PC-3 (cell line): ENCODE measurements at regions not wholly inside any gene's neighbourhood (a gene's known extent, or its start where the extent isn't known, plus 50 kb on each side); places are given as distances from the start of the nearest gene placed in this dataset.
"Not testable (repeated sequence)": the region's sequence is repeated elsewhere in the genome, so short reads cannot be mapped to it uniquely, and the experiment has no call there.

Source experiments
- ATAC-seq: fragments of 200-7000 bp; cut with Tn5 transposase; 2 replicates; pipeline ENCODE4 v1.9.1; 2020; ENCODE audit warnings: mild to moderate bottlenecking, moderate library complexity
- BruUV-seq: library from RNA; stranded (reverse); fragments of 400-500 nt; replicated peaks from 2 replicates; lab custom pipeline; 2021; lab: Mats Ljungman, UMichigan
- CTCF ChIA-PET: fragments of 300-600 bp; sonication (Branson Sonifier 250); formaldehyde crosslinking; loops from one replicate; lab custom pipeline; 2022; ENCODE audit warnings: antibody characterized with exemption; lab: Charles Lee
- POLR2A ChIA-PET: fragments of 300-600 bp; sonication (Branson Sonifier 250); formaldehyde crosslinking; loops from one replicate; lab custom pipeline; 2022; ENCODE audit warnings: antibody characterized with exemption; ENCODE audit not compliant: unreplicated experiment; lab: Charles Lee
- DNase-seq: peaks from one replicate; pipeline ENCODE4 v3.0.0-alpha.2; 2015
- H2AFZ ChIP-seq: fragments of 300-600 bp; sonication (generic); 2 replicates; pipeline ENCODE4 v1.6.0; 2016; ENCODE audit warnings: antibody characterized with exemption, low read length
- H3F3A ChIP-seq: fragments of 300-600 bp; sonication (generic); one replicate; pipeline ENCODE4 v1.6.0; 2017; ENCODE audit warnings: antibody characterized with exemption, low read length, control low read depth, mild to moderate bottlenecking; ENCODE audit not compliant: unreplicated experiment
- H3K27ac ChIP-seq: fragments of 300-600 bp; sonication (generic); 2 replicates; pipeline ENCODE4 v1.5.1; 2016; ENCODE audit warnings: mild to moderate bottlenecking, low read length
- H3K27me3 ChIP-seq: fragments of 300-600 bp; sonication (generic); 2 replicates; pipeline ENCODE4 v1.6.1; 2016; ENCODE audit warnings: low read length, mixed read lengths
- H3K36me3 ChIP-seq: fragments of 300-600 bp; sonication (generic); 2 replicates; pipeline ENCODE4 v1.6.1; 2016; ENCODE audit warnings: low read depth, mixed run types, low read length, mixed read lengths
- H3K4me1 ChIP-seq: fragments of 300-600 bp; sonication (generic); 2 replicates; pipeline ENCODE4 v1.5.1; 2016; ENCODE audit warnings: low read length; ENCODE audit not compliant: insufficient read depth
- H3K4me2 ChIP-seq: fragments of 300-600 bp; sonication (generic); 2 replicates; pipeline ENCODE4 v1.6.0; 2016; ENCODE audit warnings: low read length
- H3K4me3 ChIP-seq: fragments of 300-600 bp; sonication (generic); 2 replicates; pipeline ENCODE4 v1.5.1; 2016; ENCODE audit warnings: mild to moderate bottlenecking, low read length, mixed read lengths
- H3K79me2 ChIP-seq: fragments of 300-600 bp; sonication (generic); 2 replicates; pipeline ENCODE4 v1.6.1; 2017; ENCODE audit warnings: low read length, mixed read lengths
- H3K9ac ChIP-seq: fragments of 300-600 bp; sonication (generic); 2 replicates; pipeline ENCODE4 v1.6.0; 2016; ENCODE audit warnings: mild to moderate bottlenecking, low read length
- H3K9me2 ChIP-seq: fragments of 300-600 bp; sonication (generic); replicated peaks from 2 replicates; pipeline ENCODE4 v1.6.1; 2016; ENCODE audit warnings: mixed run types, low read length, mixed read lengths
- H3K9me3 ChIP-seq: fragments of 300-600 bp; sonication (generic); 2 replicates; pipeline ENCODE4 v1.6.1; 2016; ENCODE audit warnings: low read length, mixed read lengths
- H4K20me1 ChIP-seq: fragments of 300-600 bp; sonication (generic); 2 replicates; pipeline ENCODE4 v1.6.1; 2016; ENCODE audit warnings: low read length, mixed read lengths
- intact Hi-C: fragments of 100-400 bp; cut with micrococcal nuclease; formaldehyde crosslinking; loops from 2 replicates; pipeline ENCODE4 v1.9.0; 2023

DNA sequence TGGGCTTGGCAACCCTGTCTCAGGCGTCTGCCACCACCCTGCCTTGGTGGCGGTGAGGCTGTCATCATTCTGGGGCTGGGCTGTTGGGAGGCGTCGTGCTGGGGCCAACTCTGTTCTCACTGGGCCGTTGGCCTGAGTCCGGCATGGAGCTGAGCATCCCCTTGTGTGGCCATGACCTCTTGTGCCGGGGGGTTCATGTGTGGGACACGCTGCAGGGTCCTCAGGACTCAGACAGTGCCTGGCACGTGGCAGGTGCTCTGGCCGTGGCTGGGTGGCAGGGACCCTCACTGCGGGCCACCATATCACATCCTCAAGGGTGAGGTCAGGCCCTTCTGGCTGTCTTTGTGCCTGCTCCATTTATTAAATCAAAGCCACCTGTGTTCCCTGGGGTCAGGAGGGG lies 197.4 kb downstream of the BANP start:
- H3K36me3 ChIP-seq, H4K20me1 ChIP-seq, H3K4me2 ChIP-seq, H3K9ac ChIP-seq, H3K4me1 ChIP-seq, H2AFZ ChIP-seq, DNase-seq, H3K9me3 ChIP-seq, H3F3A ChIP-seq, CTCF ChIA-PET, H3K27ac ChIP-seq, H3K4me3 ChIP-seq, H3K9me2 ChIP-seq, ATAC-seq, intact Hi-C loops, H3K79me2 ChIP-seq, POLR2A ChIA-PET, BruUV-seq, H3K27me3 ChIP-seq: not testable (repeated sequence)

DNA sequence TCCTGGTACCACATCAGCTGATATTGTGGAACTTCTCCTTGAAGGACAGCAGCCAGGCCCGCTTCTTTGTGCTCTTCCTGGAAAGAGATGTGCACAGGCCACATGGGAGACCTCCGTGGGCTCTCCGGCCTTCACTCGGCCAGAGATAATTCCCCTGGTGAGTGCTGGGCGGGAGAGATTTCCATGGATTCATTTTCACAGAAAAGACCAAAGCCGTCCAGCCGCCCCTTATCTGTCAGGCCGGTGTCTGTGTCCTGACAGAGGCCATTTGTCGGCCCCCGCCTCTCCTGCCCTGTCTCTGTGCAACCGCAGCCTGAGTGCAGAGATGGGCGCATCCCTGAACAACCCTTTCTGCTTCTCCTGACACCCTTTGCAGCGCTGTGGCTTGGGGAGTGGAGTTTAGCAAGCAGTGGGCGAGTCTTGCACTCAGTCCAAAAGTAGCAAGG lies 197.9 kb downstream of the BANP start:
- H3K4me2 ChIP-seq, H2AFZ ChIP-seq, DNase-seq, H3K27me3 ChIP-seq, H3K79me2 ChIP-seq, H3K9me3 ChIP-seq, H3F3A ChIP-seq, H3K9ac ChIP-seq, POLR2A ChIA-PET, H4K20me1 ChIP-seq, intact Hi-C loops, H3K27ac ChIP-seq, H3K4me3 ChIP-seq, H3K9me2 ChIP-seq, ATAC-seq, H3K36me3 ChIP-seq, H3K4me1 ChIP-seq, BruUV-seq, CTCF ChIA-PET: not testable (repeated sequence)

DNA sequence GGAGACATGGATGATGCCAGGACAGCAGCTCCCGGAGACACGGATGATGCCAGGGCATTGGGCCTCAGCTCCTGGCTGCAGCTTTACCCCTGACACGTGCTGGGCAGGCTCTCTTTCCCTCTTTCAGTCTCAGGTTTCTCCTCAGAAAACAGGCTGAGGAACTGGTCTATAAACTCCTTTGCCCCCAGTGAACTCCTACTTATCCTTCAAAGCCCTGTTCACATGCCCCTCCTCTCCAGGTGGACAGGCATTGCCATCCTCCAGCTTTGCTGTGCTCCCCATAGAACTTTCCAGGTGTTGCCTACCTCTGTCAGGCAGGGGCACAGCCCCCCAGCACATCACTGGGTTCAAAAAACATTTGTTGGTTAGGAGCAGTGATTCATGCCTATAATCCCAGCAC lies 198.4 kb downstream of the BANP start:
- BruUV-seq, H3K9me2 ChIP-seq, H3K9me3 ChIP-seq, H3K79me2 ChIP-seq, H3K4me2 ChIP-seq, H3K27ac ChIP-seq, H3F3A ChIP-seq, ATAC-seq, DNase-seq, POLR2A ChIA-PET, H3K27me3 ChIP-seq, intact Hi-C loops, CTCF ChIA-PET, H2AFZ ChIP-seq, H3K36me3 ChIP-seq, H3K4me1 ChIP-seq, H3K9ac ChIP-seq, H3K4me3 ChIP-seq, H4K20me1 ChIP-seq: not testable (repeated sequence)

DNA sequence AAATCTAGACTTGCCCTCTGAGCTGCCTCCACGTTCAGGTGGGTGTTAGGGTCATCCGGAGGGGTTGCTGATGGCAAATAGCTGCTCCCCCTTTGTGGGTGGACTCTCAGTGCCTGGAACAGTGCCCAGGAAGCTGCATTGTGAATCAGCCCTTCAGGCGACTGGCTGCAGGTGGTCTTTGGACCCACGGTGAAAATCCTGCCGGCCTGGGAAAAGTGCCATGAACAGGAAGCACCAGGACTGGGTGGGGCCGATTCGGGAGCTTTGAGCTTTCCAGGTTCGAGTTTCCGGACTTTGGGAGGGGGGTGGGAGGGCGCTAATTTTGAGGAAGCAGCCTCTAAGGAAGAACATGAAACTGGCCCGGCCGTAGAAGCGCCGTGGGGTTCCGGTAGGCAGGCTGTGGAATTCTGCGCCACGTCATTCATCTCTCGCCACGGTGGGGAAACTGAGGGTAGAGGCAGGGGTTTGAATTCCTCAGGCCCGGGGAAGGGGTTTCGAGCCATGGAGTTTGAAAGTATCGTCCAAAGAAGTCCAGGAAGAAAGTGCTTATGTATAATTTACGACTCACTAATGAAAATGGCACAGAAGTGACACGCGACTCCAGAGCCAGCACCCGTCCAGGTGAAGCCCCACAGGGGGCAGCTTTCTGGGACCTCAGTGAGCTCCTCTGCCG lies 199.4 kb downstream of the BANP start:
- POLR2A ChIA-PET, H4K20me1 ChIP-seq, DNase-seq, CTCF ChIA-PET, H3K9me2 ChIP-seq, H3K79me2 ChIP-seq, BruUV-seq, H3K4me3 ChIP-seq, H2AFZ ChIP-seq, ATAC-seq, H3K27ac ChIP-seq, H3F3A ChIP-seq, H3K4me2 ChIP-seq, H3K36me3 ChIP-seq, H3K4me1 ChIP-seq, H3K9me3 ChIP-seq, H3K27me3 ChIP-seq, intact Hi-C loops, H3K9ac ChIP-seq: not testable (repeated sequence)

DNA sequence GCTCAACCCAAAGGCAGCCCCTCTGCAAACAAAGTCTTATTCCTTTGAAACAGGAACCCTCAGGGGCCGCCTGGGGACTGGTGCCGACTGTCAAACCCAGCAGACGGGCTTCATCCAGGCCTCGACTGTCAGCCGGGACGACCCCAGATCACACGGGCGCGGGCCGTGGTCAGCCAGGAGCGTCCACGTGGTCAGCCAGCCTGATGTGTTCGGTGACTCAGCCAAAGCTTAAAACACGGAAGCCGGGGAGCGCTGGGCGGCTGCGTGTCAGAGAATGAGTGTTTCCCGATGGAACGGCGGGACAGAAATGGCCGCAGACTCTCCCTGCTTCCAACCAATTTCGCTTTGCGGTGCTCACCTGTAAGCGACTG lies 199.9 kb downstream of the BANP start:
- ATAC-seq, H3K4me1 ChIP-seq, DNase-seq, BruUV-seq, H3K79me2 ChIP-seq, H2AFZ ChIP-seq, H3K9me2 ChIP-seq, H3F3A ChIP-seq, H3K4me3 ChIP-seq, H3K36me3 ChIP-seq, CTCF ChIA-PET, H3K4me2 ChIP-seq, H3K27me3 ChIP-seq, intact Hi-C loops, H3K9ac ChIP-seq, H3K9me3 ChIP-seq, H3K27ac ChIP-seq, H4K20me1 ChIP-seq, POLR2A ChIA-PET: not testable (repeated sequence)

DNA sequence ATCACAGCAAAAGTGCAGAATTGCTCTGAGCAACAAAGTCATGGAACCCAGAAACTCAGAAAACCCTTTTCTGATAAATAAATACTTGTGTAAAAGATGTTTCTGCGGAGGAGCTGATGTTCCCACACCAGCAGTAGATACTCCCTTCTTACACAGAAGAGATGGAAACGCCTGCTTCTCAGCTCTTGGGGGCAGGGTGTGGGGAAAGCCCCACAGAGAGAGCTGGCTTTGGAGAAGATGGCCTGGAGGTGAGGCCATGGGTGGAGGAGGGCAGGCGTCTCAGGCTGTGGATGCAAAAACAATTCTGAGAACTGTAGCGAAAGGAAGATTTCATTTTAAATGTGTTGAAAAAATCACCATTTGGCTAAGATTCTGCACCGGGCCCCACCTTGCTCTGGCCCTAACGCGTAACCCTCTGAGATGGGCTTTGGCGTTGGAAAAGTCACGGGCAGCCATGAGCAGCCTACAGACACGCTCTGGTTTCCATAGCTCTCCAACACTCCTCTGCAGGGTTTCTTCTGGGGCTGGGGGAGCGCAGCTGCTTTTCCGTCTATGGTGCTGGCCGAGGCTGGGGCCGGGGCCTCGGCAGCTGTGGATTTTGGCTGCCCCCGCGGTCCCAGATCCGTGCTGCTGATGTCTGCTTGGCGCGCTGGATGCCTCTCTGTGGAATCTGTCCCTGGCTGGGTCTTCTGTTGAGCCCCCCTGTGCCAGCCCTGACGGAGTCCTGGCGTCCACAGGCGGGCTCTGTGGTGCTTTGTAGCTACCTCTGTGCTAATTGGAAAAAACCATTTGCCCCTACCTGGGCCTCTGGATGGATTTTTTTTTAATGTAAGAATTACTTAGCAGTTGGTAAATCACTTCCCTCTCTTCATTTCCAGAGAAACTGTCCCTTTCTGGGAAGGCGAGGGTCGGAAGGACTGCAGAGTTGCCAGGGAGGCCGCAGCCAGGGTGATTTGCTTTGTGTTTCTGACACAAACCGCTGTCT lies 200.9 kb downstream of the BANP start:
- H3K79me2 ChIP-seq, H2AFZ ChIP-seq, BruUV-seq, ATAC-seq, DNase-seq, H3K27me3 ChIP-seq, H3K4me3 ChIP-seq, H3K9me2 ChIP-seq, H3K27ac ChIP-seq, POLR2A ChIA-PET, intact Hi-C loops, H3K4me2 ChIP-seq, H3K36me3 ChIP-seq, H4K20me1 ChIP-seq, CTCF ChIA-PET, H3K9ac ChIP-seq, H3K9me3 ChIP-seq, H3K4me1 ChIP-seq, H3F3A ChIP-seq: not testable (repeated sequence)
